GM23338 (cell line): ENCODE measurements at regions not wholly inside any gene's neighbourhood (a gene's known extent, or its start where the extent isn't known, plus 50 kb on each side); places are given as distances from the start of the nearest gene placed in this dataset.

Experiments used
- ATAC-seq: fragments of 200-7000 bp; cut with Tn5 transposase; 3 replicates; pipeline ENCODE4 v1.9.1; 2020
- DNase-seq: peaks from one replicate; pipeline ENCODE4 v3.0.0-alpha.2; 2015; ENCODE audit warnings: low spot score
- H2AFZ ChIP-seq: fragments of 200-600 bp; sonication (generic); 2 replicates; pipeline ENCODE4 v1.8.0; 2016; ENCODE audit warnings: antibody characterized with exemption, mild to moderate bottlenecking, moderate library complexity
- H3F3A ChIP-seq: fragments of 200-600 bp; sonication (generic); replicated peaks from 2 replicates; pipeline ENCODE4 v1.8.0; 2017; ENCODE audit warnings: antibody characterized with exemption, mixed run types, low read depth
- H3K27ac ChIP-seq: fragments of 200-600 bp; sonication (generic); 2 replicates; pipeline ENCODE4 v1.6.1; 2016; ENCODE audit warnings: low read depth
- H3K27me3 ChIP-seq: fragments of 200-600 bp; sonication (generic); 2 replicates; pipeline ENCODE4 v1.8.0; 2016; ENCODE audit warnings: mild to moderate bottlenecking, mixed run types, moderate library complexity; ENCODE audit not compliant: insufficient read depth
- H3K36me3 ChIP-seq: fragments of 200-600 bp; sonication (generic); 2 replicates; pipeline ENCODE4 v1.8.0; 2016; ENCODE audit warnings: mild to moderate bottlenecking; ENCODE audit not compliant: insufficient read depth
- H3K4me1 ChIP-seq: fragments of 200-600 bp; sonication (generic); 2 replicates; pipeline ENCODE4 v1.8.0; 2016; ENCODE audit warnings: mild to moderate bottlenecking, moderate library complexity; ENCODE audit not compliant: insufficient read depth
- H3K4me2 ChIP-seq: fragments of 200-600 bp; sonication (generic); 2 replicates; pipeline ENCODE4 v1.7.1; 2017; ENCODE audit warnings: mixed run types
- H3K4me3 ChIP-seq: fragments of 200-600 bp; sonication (generic); 2 replicates; pipeline ENCODE4 v1.6.1; 2016; ENCODE audit warnings: mixed run types
- H3K79me2 ChIP-seq: fragments of 200-600 bp; sonication (generic); replicated peaks from 2 replicates; pipeline ENCODE4 v1.8.0; 2017; ENCODE audit warnings: mild to moderate bottlenecking; ENCODE audit not compliant: insufficient read depth
- H3K9me2 ChIP-seq: fragments of 200-600 bp; sonication (generic); 2 replicates; pipeline ENCODE4 v1.8.0; 2017; ENCODE audit not compliant: insufficient read depth
- H4K20me1 ChIP-seq: fragments of 200-600 bp; sonication (generic); replicated peaks from 2 replicates; pipeline ENCODE4 v1.8.0; 2017; ENCODE audit warnings: mild to moderate bottlenecking; ENCODE audit not compliant: insufficient read depth
- H3K27ac Mint-ChIP-seq: 2 replicates; pipeline ENCODE4 v1.8.0; 2020; ENCODE audit warnings: inconsistent platforms, mild to moderate bottlenecking, moderate library complexity, mixed read lengths
- H3K27me3 Mint-ChIP-seq: 3 replicates; pipeline ENCODE4 v1.8.0; 2022; ENCODE audit warnings: low read depth, mild to moderate bottlenecking, moderate library complexity, mixed read lengths, inconsistent platforms; ENCODE audit not compliant: insufficient read depth, poor library complexity
- H3K36me3 Mint-ChIP-seq: 3 replicates; pipeline ENCODE4 v1.8.0; 2021; ENCODE audit warnings: low read depth, mild to moderate bottlenecking, inconsistent platforms, moderate library complexity, mixed read lengths
- H3K4me1 Mint-ChIP-seq: 3 replicates; pipeline ENCODE4 v1.8.0; 2020; ENCODE audit warnings: mild to moderate bottlenecking, inconsistent platforms, mixed read lengths
- H3K4me3 Mint-ChIP-seq: 3 replicates; pipeline ENCODE4 v1.8.0; 2021; ENCODE audit warnings: moderate library complexity, mild to moderate bottlenecking, inconsistent platforms, mixed read lengths
- H3K9me3 Mint-ChIP-seq: 3 replicates; pipeline ENCODE4 v1.8.0; 2020; ENCODE audit warnings: moderate library complexity, mild to moderate bottlenecking, inconsistent platforms, mixed read lengths
- CREB1 ChIP-seq: fragments of 250-450 bp; sonication (Bioruptor Pico); IDR thresholded peaks from 2 replicates; pipeline ENCODE4 v1.5.0; 2020; ENCODE audit warnings: low read depth, mild to moderate bottlenecking, moderate library complexity
- EZH2 ChIP-seq: fragments of 200-600 bp; sonication (generic); IDR thresholded peaks from one replicate; pipeline ENCODE4 v1.8.0; 2017; ENCODE audit warnings: antibody characterized with exemption, mild to moderate bottlenecking, low read depth; ENCODE audit not compliant: unreplicated experiment
- JUNB ChIP-seq: IDR thresholded peaks from one replicate; pipeline ENCODE4 v1.6.1; 2016; ENCODE audit warnings: antibody characterized with exemption; ENCODE audit not compliant: unreplicated experiment
- NANOG ChIP-seq: IDR thresholded peaks from 2 replicates; pipeline ENCODE4 v1.6.1; 2016; ENCODE audit warnings: antibody characterized with exemption, borderline replicate concordance
- POLR2AphosphoS5 ChIP-seq: IDR thresholded peaks from 2 replicates; pipeline ENCODE4 v1.6.1; 2016; ENCODE audit warnings: antibody characterized with exemption, low read depth
- STAT1 ChIP-seq: IDR thresholded peaks from one replicate; pipeline ENCODE4 v1.6.1; 2016; ENCODE audit warnings: antibody characterized with exemption; ENCODE audit not compliant: unreplicated experiment
- ZNF114 ChIP-seq: fragments of 250-450 bp; sonication (Bioruptor Pico); IDR thresholded peaks from 2 replicates; pipeline ENCODE4 v1.5.0; 2020; ENCODE audit warnings: mild to moderate bottlenecking, moderate library complexity
- ZNF331 ChIP-seq: fragments of 250-450 bp; sonication (Bioruptor Pico); IDR thresholded peaks from 2 replicates; pipeline ENCODE4 v1.5.0; 2020; ENCODE audit warnings: low read depth, mild to moderate bottlenecking, moderate library complexity
- TF ChIP-seq, protein P1 (sequence below): fragments of 250-450 bp; sonication (Bioruptor Pico); IDR thresholded peaks from 2 replicates; pipeline ENCODE4 v1.5.0; 2020; ENCODE audit warnings: mild to moderate bottlenecking, moderate library complexity
- TF ChIP-seq, protein P2 (sequence below): IDR thresholded peaks from one replicate; pipeline ENCODE4 v1.6.1; 2018; ENCODE audit warnings: antibody characterized with exemption; ENCODE audit not compliant: unreplicated experiment
- TF ChIP-seq, protein P3 (sequence below), 2 experiments: fragments of 200-600 bp in 1 of 2; sonication (generic) in 1 of 2; conservative IDR thresholded peaks; 2 replicates each; pipeline versions ENCODE4 v1.5.1 to v1.6.1; 2016 to 2017; ENCODE audit warnings: antibody characterized with exemption in 2 of 2, low read depth in 2 of 2, mild to moderate bottlenecking in 2 of 2, moderate library complexity in 1 of 2

DNA sequence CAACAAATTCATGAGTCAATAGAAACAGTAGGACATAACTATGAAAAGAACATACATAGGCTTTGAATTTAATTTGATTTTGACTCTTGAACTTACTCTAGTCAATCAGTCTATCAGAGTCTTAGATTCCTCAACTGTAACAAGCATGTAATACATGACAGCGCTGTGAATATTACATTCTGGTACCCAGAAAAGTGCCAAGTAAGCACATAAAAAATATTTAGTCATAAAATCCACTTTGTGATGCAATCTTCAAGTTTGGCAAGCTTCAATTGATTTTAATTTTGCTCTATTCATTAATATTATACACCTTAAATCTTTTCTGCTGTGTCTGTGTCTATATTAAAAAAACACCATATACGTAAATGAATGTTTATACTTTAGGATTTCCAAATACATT is 483.3 kb downstream of the PRR32 start:
- Mint-ChIP-seq H3K27me3 (no peaks in the 10 kb centered on the region), H3K4me3 (no peak overlapping the region), H3K9me3 (no peaks in the 10 kb centered on the region), H3K36me3 (peaks cover 3% of the 10 kb centered on the region; the same call in 1 of the 3 replicates), H3K4me1 (no peaks in the 10 kb centered on the region), H3K27ac (no peak overlapping the region)
- ATAC-seq (no peak), DNase-seq (no peak)
- Histone ChIP-seq H3K27ac (no peak overlapping the region), H3K36me3 (no peaks in the 10 kb centered on the region), H3K4me1 (no peaks in the 10 kb centered on the region), H2AFZ (no peak overlapping the region), H3K9me2 (no peaks in the 10 kb centered on the region), H3K79me2 (no peaks in the 10 kb centered on the region), H4K20me1 (no peaks in the 10 kb centered on the region), H3K27me3 (no peaks in the 10 kb centered on the region), H3K4me3 (no peak overlapping the region), H3F3A (no peaks in the 10 kb centered on the region), H3K4me2 (no peak overlapping the region)
- TF ChIP-seq, protein P1, sequence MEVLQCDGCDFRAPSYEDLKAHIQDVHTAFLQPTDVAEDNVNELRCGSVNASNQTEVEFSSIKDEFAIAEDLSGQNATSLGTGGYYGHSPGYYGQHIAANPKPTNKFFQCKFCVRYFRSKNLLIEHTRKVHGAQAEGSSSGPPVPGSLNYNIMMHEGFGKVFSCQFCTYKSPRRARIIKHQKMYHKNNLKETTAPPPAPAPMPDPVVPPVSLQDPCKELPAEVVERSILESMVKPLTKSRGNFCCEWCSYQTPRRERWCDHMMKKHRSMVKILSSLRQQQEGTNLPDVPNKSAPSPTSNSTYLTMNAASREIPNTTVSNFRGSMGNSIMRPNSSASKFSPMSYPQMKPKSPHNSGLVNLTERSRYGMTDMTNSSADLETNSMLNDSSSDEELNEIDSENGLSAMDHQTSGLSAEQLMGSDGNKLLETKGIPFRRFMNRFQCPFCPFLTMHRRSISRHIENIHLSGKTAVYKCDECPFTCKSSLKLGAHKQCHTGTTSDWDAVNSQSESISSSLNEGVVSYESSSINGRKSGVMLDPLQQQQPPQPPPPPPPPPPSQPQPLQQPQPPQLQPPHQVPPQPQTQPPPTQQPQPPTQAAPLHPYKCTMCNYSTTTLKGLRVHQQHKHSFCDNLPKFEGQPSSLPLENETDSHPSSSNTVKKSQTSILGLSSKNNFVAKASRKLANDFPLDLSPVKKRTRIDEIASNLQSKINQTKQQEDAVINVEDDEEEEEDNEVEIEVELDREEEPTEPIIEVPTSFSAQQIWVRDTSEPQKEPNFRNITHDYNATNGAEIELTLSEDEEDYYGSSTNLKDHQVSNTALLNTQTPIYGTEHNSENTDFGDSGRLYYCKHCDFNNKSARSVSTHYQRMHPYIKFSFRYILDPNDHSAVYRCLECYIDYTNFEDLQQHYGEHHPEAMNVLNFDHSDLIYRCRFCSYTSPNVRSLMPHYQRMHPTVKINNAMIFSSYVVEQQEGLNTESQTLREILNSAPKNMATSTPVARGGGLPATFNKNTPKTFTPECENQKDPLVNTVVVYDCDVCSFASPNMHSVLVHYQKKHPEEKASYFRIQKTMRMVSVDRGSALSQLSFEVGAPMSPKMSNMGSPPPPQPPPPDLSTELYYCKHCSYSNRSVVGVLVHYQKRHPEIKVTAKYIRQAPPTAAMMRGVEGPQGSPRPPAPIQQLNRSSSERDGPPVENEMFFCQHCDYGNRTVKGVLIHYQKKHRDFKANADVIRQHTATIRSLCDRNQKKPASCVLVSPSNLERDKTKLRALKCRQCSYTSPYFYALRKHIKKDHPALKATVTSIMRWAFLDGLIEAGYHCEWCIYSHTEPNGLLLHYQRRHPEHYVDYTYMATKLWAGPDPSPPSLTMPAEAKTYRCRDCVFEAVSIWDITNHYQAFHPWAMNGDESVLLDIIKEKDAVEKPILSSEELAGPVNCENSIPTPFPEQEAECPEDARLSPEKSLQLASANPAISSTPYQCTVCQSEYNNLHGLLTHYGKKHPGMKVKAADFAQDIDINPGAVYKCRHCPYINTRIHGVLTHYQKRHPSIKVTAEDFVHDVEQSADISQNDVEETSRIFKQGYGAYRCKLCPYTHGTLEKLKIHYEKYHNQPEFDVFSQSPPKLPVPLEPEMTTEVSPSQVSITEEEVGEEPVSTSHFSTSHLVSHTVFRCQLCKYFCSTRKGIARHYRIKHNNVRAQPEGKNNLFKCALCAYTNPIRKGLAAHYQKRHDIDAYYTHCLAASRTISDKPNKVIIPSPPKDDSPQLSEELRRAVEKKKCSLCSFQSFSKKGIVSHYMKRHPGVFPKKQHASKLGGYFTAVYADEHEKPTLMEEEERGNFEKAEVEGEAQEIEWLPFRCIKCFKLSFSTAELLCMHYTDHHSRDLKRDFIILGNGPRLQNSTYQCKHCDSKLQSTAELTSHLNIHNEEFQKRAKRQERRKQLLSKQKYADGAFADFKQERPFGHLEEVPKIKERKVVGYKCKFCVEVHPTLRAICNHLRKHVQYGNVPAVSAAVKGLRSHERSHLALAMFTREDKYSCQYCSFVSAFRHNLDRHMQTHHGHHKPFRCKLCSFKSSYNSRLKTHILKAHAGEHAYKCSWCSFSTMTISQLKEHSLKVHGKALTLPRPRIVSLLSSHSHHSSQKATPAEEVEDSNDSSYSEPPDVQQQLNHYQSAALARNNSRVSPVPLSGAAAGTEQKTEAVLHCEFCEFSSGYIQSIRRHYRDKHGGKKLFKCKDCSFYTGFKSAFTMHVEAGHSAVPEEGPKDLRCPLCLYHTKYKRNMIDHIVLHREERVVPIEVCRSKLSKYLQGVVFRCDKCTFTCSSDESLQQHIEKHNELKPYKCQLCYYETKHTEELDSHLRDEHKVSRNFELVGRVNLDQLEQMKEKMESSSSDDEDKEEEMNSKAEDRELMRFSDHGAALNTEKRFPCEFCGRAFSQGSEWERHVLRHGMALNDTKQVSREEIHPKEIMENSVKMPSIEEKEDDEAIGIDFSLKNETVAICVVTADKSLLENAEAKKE (CRISPR knock-in tag): no peak
- no peak for TF ChIP-seq NANOG
- TF ChIP-seq JUNB: no peak
- no peak for TF ChIP-seq POLR2AphosphoS5
- no peak for TF ChIP-seq STAT1
- no peak for TF ChIP-seq CREB1 (CRISPR knock-in tag)
- no peak for TF ChIP-seq ZNF114 (CRISPR knock-in tag)
- TF ChIP-seq, protein P2, sequence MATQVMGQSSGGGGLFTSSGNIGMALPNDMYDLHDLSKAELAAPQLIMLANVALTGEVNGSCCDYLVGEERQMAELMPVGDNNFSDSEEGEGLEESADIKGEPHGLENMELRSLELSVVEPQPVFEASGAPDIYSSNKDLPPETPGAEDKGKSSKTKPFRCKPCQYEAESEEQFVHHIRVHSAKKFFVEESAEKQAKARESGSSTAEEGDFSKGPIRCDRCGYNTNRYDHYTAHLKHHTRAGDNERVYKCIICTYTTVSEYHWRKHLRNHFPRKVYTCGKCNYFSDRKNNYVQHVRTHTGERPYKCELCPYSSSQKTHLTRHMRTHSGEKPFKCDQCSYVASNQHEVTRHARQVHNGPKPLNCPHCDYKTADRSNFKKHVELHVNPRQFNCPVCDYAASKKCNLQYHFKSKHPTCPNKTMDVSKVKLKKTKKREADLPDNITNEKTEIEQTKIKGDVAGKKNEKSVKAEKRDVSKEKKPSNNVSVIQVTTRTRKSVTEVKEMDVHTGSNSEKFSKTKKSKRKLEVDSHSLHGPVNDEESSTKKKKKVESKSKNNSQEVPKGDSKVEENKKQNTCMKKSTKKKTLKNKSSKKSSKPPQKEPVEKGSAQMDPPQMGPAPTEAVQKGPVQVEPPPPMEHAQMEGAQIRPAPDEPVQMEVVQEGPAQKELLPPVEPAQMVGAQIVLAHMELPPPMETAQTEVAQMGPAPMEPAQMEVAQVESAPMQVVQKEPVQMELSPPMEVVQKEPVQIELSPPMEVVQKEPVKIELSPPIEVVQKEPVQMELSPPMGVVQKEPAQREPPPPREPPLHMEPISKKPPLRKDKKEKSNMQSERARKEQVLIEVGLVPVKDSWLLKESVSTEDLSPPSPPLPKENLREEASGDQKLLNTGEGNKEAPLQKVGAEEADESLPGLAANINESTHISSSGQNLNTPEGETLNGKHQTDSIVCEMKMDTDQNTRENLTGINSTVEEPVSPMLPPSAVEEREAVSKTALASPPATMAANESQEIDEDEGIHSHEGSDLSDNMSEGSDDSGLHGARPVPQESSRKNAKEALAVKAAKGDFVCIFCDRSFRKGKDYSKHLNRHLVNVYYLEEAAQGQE: no peak
- no peak for TF ChIP-seq ZNF331
- TF ChIP-seq, protein P3, sequence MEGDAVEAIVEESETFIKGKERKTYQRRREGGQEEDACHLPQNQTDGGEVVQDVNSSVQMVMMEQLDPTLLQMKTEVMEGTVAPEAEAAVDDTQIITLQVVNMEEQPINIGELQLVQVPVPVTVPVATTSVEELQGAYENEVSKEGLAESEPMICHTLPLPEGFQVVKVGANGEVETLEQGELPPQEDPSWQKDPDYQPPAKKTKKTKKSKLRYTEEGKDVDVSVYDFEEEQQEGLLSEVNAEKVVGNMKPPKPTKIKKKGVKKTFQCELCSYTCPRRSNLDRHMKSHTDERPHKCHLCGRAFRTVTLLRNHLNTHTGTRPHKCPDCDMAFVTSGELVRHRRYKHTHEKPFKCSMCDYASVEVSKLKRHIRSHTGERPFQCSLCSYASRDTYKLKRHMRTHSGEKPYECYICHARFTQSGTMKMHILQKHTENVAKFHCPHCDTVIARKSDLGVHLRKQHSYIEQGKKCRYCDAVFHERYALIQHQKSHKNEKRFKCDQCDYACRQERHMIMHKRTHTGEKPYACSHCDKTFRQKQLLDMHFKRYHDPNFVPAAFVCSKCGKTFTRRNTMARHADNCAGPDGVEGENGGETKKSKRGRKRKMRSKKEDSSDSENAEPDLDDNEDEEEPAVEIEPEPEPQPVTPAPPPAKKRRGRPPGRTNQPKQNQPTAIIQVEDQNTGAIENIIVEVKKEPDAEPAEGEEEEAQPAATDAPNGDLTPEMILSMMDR (conservative IDR thresholded peaks at IDR 0.05; ENCODE audit: low read depth in 2 of 2): no peak
- TF ChIP-seq EZH2: no peak
